K562 (cell line): ENCODE measurements at regions not wholly inside any gene's neighbourhood (a gene's known extent, or its start where the extent isn't known, plus 50 kb on each side); places are given as distances from the start of the nearest gene placed in this dataset.

ENCODE experiments used
- ATAC-seq: fragments of 200-7000 bp; cut with Tn5 transposase; 3 replicates; pipeline ENCODE4 v1.9.1; 2020; ENCODE audit warnings: moderate library complexity
- BruUV-seq: library from RNA; stranded (reverse); fragments of 400-500 nt; replicated peaks from 2 replicates; lab custom pipeline; 2021; lab: Mats Ljungman, UMichigan
- CTCF ChIA-PET: fragments of 300-600 bp; formaldehyde crosslinking; extraction: SDS; loops from one replicate; lab custom pipeline; 2021; ENCODE audit warnings: low intra/inter-chr PET ratio; lab: Yijun Ruan, JAX
- POLR2A ChIA-PET: fragments of 300-600, 350-650 bp; sonication (Branson Sonifier 250); formaldehyde crosslinking; extraction: SDS; loops from one replicate; lab custom pipeline; 2021; ENCODE audit warnings: antibody characterized with exemption, inconsistent platforms; lab: Yijun Ruan, JAX
- DNase-seq, 4 experiments: peaks; one replicate each; pipeline versions ENCODE4 v3.0.0 to v3.0.0-alpha.2; 2011 to 2018; ENCODE audit warnings: low spot score in 3 of 4, mixed read lengths in 3 of 4; ENCODE audit errors: extremely low read depth in 1 of 4
- FAIRE-seq: peaks from 2 replicates; lab custom pipeline; 2011; peaks lifted over from hg19 to GRCh38; lab: Jason Lieb, UNC
- H2AFZ ChIP-seq: 2 replicates; pipeline ENCODE4 v1.6.0; 2011; ENCODE audit warnings: low read depth, low read length, control low read depth, inconsistent platforms
- H3K27ac ChIP-seq: fragments of 200-600 bp; 3 replicates; pipeline ENCODE4 v1.8.0; 2011; ENCODE audit warnings: low read depth, mild to moderate bottlenecking, control low read depth, inconsistent platforms, low read length, moderate library complexity, mixed read lengths; ENCODE audit errors: extremely low read depth
- H3K27me3 ChIP-seq, 2 experiments: fragments of 300-600 bp in 1 of 2; 2 replicates in 1 of 2; 3 replicates in 1 of 2; pipeline versions ENCODE4 v1.6.0 to v1.8.0; 2011; ENCODE audit warnings: inconsistent platforms in 2 of 2, low read length in 2 of 2, mild to moderate bottlenecking in 1 of 2, mixed read lengths in 1 of 2, moderate library complexity in 1 of 2; ENCODE audit not compliant: control insufficient read depth in 2 of 2, insufficient read depth in 2 of 2
- H3K36me3 ChIP-seq: fragments of 300-600 bp; 3 replicates; pipeline ENCODE4 v1.8.0; 2011; ENCODE audit warnings: mild to moderate bottlenecking, low read length, inconsistent platforms; ENCODE audit not compliant: control insufficient read depth, insufficient read depth
- H3K4me1 ChIP-seq, 2 experiments: fragments of 200-600 bp in 1 of 2; replicated peaks in 1 of 2; 2 replicates in 1 of 2; 3 replicates in 1 of 2; pipeline versions ENCODE4 v1.5.1 to v1.8.0; 2011; ENCODE audit warnings: inconsistent platforms in 2 of 2, low read length in 2 of 2, mild to moderate bottlenecking in 1 of 2, mixed read lengths in 1 of 2, moderate library complexity in 1 of 2; ENCODE audit not compliant: control insufficient read depth in 2 of 2, insufficient read depth in 2 of 2
- H3K4me2 ChIP-seq: 2 replicates; pipeline ENCODE4 v1.6.1; 2011; ENCODE audit warnings: low read length, control low read depth, inconsistent platforms, mixed read lengths; ENCODE audit not compliant: insufficient read depth
- H3K4me3 ChIP-seq: fragments of 200-600 bp; sonication (generic), shearing (Covaris generic); 2 replicates; pipeline ENCODE4 v1.5.1; 2016; ENCODE audit warnings: control low read depth, inconsistent platforms
- H3K79me2 ChIP-seq: fragments of 200-600 bp; 3 replicates; pipeline ENCODE4 v1.8.0; 2011; ENCODE audit warnings: low read length, inconsistent platforms; ENCODE audit not compliant: control insufficient read depth, insufficient read depth
- H3K9ac ChIP-seq, 2 experiments: 2 replicates each; pipeline versions ENCODE4 v1.6.0 to v1.6.1; 2011; ENCODE audit warnings: low read depth in 2 of 2, low read length in 2 of 2, control low read depth in 1 of 2, inconsistent platforms in 1 of 2, mild to moderate bottlenecking in 1 of 2, mixed read lengths in 1 of 2; ENCODE audit not compliant: insufficient read depth in 1 of 2
- H3K9me1 ChIP-seq: one replicate; pipeline ENCODE4 v1.6.0; 2011; ENCODE audit warnings: inconsistent platforms, mild to moderate bottlenecking, low read length, moderate library complexity; ENCODE audit not compliant: control insufficient read depth, insufficient read depth
- H3K9me3 ChIP-seq: replicated peaks from 2 replicates; pipeline ENCODE4 v1.5.1; 2011; ENCODE audit warnings: low read depth, low read length, inconsistent platforms; ENCODE audit not compliant: control insufficient read depth, insufficient read depth
- H4K20me1 ChIP-seq: replicated peaks from 2 replicates; pipeline ENCODE4 v1.6.1; 2011; ENCODE audit warnings: low read length, inconsistent platforms, mixed read lengths; ENCODE audit not compliant: control insufficient read depth, insufficient read depth
- NFYB ChIP-seq: IDR thresholded peaks from 2 replicates; pipeline ENCODE4 v1.6.1; 2011; ENCODE audit warnings: mild to moderate bottlenecking, moderate library complexity; ENCODE audit not compliant: insufficient read length; ENCODE audit errors: extremely low read depth
- PHF8 ChIP-seq: fragments of 200-600 bp; sonication (generic); IDR thresholded peaks from 2 replicates; pipeline ENCODE4 v1.6.1; 2012; ENCODE audit warnings: mixed run types, mild to moderate bottlenecking, inconsistent platforms, low read length, moderate library complexity, borderline replicate concordance
- PML ChIP-seq: IDR thresholded peaks from 2 replicates; pipeline ENCODE4 v1.6.1; 2012; ENCODE audit warnings: low read length, inconsistent platforms
- RBM15 ChIP-seq: fragments of 200-400 bp; formaldehyde crosslinking; IDR thresholded peaks from 2 replicates; pipeline ENCODE4 v1.6.1; 2018; ENCODE audit warnings: mild to moderate bottlenecking, low read length, moderate library complexity; ENCODE audit not compliant: insufficient read depth
- WGBS: fragments of 100-300 bp; shearing (Covaris generic); methylation state at CpG from one replicate; pipeline ENCODE4 v1.1.6; 2016; ENCODE audit warnings: low coverage, mixed read lengths; ENCODE audit not compliant: insufficient coverage; ENCODE audit errors: missing lambda C conversion rate; 5-methylcytosine and 5-hydroxymethylcytosine counted together
- in situ Hi-C: fragments of 300-500 bp; cut with MboI; formaldehyde crosslinking; loops from 4 replicates; pipeline ENCODE4 v1.15.0; 2018; ENCODE audit warnings: inconsistent platforms, mixed read lengths
- intact Hi-C: fragments of 100-400 bp; cut with micrococcal nuclease; formaldehyde crosslinking; loops from 2 replicates; pipeline ENCODE4 v1.14.2; 2022
- TF ChIP-seq, protein P1 (sequence below): fragments of 250-450 bp; sonication (Bioruptor Pico); IDR thresholded peaks from 2 replicates; pipeline ENCODE4 v1.5.0; 2021
- TF ChIP-seq, protein P2 (sequence below): fragments of 450-650 bp; IDR thresholded peaks from 2 replicates; pipeline ENCODE4 v1.6.1; 2016; ENCODE audit warnings: antibody characterized with exemption

DNA sequence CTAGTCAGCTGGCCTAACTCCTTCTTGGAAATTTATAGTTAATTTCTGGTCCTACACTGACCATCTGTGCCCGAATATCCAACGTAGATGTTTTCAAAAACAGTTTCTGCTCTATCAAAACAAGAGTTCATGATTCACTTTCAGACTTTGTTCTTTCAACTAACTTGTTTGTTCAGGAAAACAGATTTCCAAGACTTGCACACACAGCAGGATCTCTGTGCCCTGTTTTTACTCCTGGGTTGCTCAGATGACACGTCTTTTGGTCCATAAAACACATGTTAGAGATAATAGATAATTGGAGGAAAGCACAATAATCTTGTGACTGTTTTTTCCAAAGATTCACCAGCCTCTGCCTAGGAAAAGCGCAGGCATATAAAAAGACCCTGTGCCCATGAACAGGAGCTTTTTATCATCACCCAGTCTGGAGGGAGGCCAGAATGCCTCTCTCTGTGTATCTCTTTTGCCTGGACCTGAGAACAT lies 218.0 kb downstream of the IRS2 start:
- H3K27me3 ChIP-seq: peaks cover 0 to 4% of the 10 kb centered on the region in 2 experiments; a peak in 1 of 5 replicates
- no peak overlapping the region for H3K4me2 ChIP-seq
- in situ Hi-C loops: no loop called here
- no peak overlapping the region for H2AFZ ChIP-seq
- WGBS: 2% methylated on average over 4 of the region's 4 CpGs
- H3K9ac ChIP-seq: no peak overlapping the region
- intact Hi-C loops: no loop called here
- H3K9me3 ChIP-seq: no peaks in the 10 kb centered on the region
- H3K4me1 ChIP-seq: no peaks in the 10 kb centered on the region
- H3K9me1 ChIP-seq: no peaks in the 10 kb centered on the region
- H3K79me2 ChIP-seq: no peaks in the 10 kb centered on the region
- DNase-seq (no peak), ATAC-seq (no peak), FAIRE-seq (no peak)
- TF ChIP-seq PML: no peak
- TF ChIP-seq, protein P1, sequence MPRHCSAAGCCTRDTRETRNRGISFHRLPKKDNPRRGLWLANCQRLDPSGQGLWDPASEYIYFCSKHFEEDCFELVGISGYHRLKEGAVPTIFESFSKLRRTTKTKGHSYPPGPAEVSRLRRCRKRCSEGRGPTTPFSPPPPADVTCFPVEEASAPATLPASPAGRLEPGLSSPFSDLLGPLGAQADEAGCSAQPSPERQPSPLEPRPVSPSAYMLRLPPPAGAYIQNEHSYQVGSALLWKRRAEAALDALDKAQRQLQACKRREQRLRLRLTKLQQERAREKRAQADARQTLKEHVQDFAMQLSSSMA (CRISPR knock-in tag): no peak
- TF ChIP-seq, protein P2, sequence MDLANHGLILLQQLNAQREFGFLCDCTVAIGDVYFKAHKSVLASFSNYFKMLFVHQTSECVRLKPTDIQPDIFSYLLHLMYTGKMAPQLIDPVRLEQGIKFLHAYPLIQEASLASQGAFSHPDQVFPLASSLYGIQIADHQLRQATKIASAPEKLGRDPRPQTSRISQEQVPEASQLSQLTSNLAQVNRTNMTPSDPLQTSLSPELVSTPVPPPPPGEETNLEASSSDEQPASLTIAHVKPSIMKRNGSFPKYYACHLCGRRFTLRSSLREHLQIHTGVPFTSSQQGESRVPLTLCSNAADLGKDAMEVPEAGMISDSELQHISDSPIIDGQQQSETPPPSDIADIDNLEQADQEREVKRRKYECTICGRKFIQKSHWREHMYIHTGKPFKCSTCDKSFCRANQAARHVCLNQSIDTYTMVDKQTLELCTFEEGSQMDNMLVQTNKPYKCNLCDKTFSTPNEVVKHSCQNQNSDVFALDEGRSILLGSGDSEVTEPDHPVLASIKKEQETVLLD: no peak
- no peak for TF ChIP-seq RBM15
- TF ChIP-seq PHF8: no peak
- no peak for TF ChIP-seq NFYB
- no TSS peak for BruUV-seq
- POLR2A ChIA-PET: no interaction called here
- no peaks in the 10 kb centered on the region for H3K36me3 ChIP-seq
- CTCF ChIA-PET: no interaction called here
- H3K27ac ChIP-seq: no peak overlapping the region
- no peaks in the 10 kb centered on the region for H4K20me1 ChIP-seq
- H3K4me3 ChIP-seq: no peak overlapping the region
